ENCODE measurements at regions not wholly inside any gene's neighbourhood (a gene's known extent, or its start where the extent isn't known, plus 50 kb on each side); places are given as distances from the start of the nearest gene placed in this dataset.

GRCh38 chr4:163810755-163811154, 316.3 kb downstream of the TMA16 start:
- no peaks in the 10 kb centered on the region for H4K20me1 ChIP-seq (ENCODE audit: insufficient read depth, low read length)
- Mint-ChIP-seq H3K27me3 (ENCODE audit: low read depth in 3 of 3) (no peaks in the 10 kb centered on the region), H3K36me3 (no peaks in the 10 kb centered on the region), H3K4me3 (no peak overlapping the region), H3K4me1 (no peaks in the 10 kb centered on the region), H3K9me3 (peaks cover 0 to 3% (median 0%) of the 10 kb centered on the region in 7 donors), H3K27ac (no peak overlapping the region)
- H3K27me3 ChIP-seq (ENCODE audit: control insufficient read depth in 2 of 2, insufficient read depth in 2 of 2, low read length in 2 of 2), result no peaks in the 10 kb centered on the region
- no peaks in the 10 kb centered on the region for H3K79me2 ChIP-seq (ENCODE audit: insufficient read depth, low read length)
- H3K27ac ChIP-seq (ENCODE audit: low read depth in 1 of 2, low read length in 2 of 2), result no peak overlapping the region
- 87% methylated on average over 2 of the region's 3 CpGs for WGBS (ENCODE audit: insufficient coverage)
- no peak overlapping the region for H3K4me2 ChIP-seq (replicated peaks; ENCODE audit: extremely low read depth, low read length, poor library complexity, severe bottlenecking)
- no peak overlapping the region for H2AFZ ChIP-seq (ENCODE audit: insufficient read depth, low read depth, low read length, poor library complexity, severe bottlenecking)
- no peak for TF ChIP-seq CTCF (IDR thresholded peaks at IDR 0.05)
- intact Hi-C loops (cut with micrococcal nuclease), result no loop called here
- no peak overlapping the region for H3K4me3 ChIP-seq (replicated peaks in 1 of 3; ENCODE audit: low read depth in 2 of 3, low read length in 3 of 3)
- DNase-seq, result no peak
- no peaks in the 10 kb centered on the region for H3K9me3 ChIP-seq (replicated peaks in 1 of 2; ENCODE audit: control insufficient read depth in 1 of 2, insufficient read depth in 1 of 2, low read length in 2 of 2)
- no peaks in the 10 kb centered on the region for H3K36me3 ChIP-seq (replicated peaks in 1 of 2; ENCODE audit: control insufficient read depth in 1 of 2, insufficient read depth in 2 of 2, low read length in 2 of 2)
- no peaks in the 10 kb centered on the region for H3K4me1 ChIP-seq (ENCODE audit: control insufficient read depth in 1 of 2, insufficient read depth in 2 of 2, low read length in 2 of 2)
- no peak overlapping the region for H3K9ac ChIP-seq (ENCODE audit: insufficient read depth, low read length, poor library complexity, severe bottlenecking)

GRCh38 chr4:163815776-163816175, 321.3 kb downstream of the TMA16 start:
- Histone ChIP-seq H3K4me3 (replicated peaks in 1 of 3; ENCODE audit: low read depth in 2 of 3, low read length in 3 of 3) (no peak overlapping the region), H3K9ac (ENCODE audit: insufficient read depth, low read length, poor library complexity, severe bottlenecking) (no peak overlapping the region), H3K4me2 (replicated peaks; ENCODE audit: extremely low read depth, low read length, poor library complexity, severe bottlenecking) (no peak overlapping the region), H2AFZ (ENCODE audit: insufficient read depth, low read depth, low read length, poor library complexity, severe bottlenecking) (no peak overlapping the region), H3K9me3 (replicated peaks in 1 of 2; ENCODE audit: control insufficient read depth in 1 of 2, insufficient read depth in 1 of 2, low read length in 2 of 2) (no peaks in the 10 kb centered on the region), H3K27me3 (ENCODE audit: control insufficient read depth in 2 of 2, insufficient read depth in 2 of 2, low read length in 2 of 2) (no peaks in the 10 kb centered on the region), H3K36me3 (replicated peaks in 1 of 2; ENCODE audit: control insufficient read depth in 1 of 2, insufficient read depth in 2 of 2, low read length in 2 of 2) (no peaks in the 10 kb centered on the region), H4K20me1 (ENCODE audit: insufficient read depth, low read length) (no peaks in the 10 kb centered on the region), H3K4me1 (ENCODE audit: control insufficient read depth in 1 of 2, insufficient read depth in 2 of 2, low read length in 2 of 2) (no peaks in the 10 kb centered on the region), H3K27ac (ENCODE audit: low read depth in 1 of 2, low read length in 2 of 2) (no peak overlapping the region), H3K79me2 (ENCODE audit: insufficient read depth, low read length) (no peaks in the 10 kb centered on the region)
- no peak for TF ChIP-seq CTCF (IDR thresholded peaks at IDR 0.05)
- peak in 1 of 3 donors; percentile 11 for DNase-seq
- Mint-ChIP-seq H3K27me3 (ENCODE audit: low read depth in 3 of 3) (no peaks in the 10 kb centered on the region), H3K4me3 (no peak overlapping the region), H3K27ac (no peak overlapping the region), H3K4me1 (no peaks in the 10 kb centered on the region), H3K9me3 (peaks cover 0 to 3% (median 0%) of the 10 kb centered on the region in 7 donors), H3K36me3 (no peaks in the 10 kb centered on the region)
- no CpG with 5 or more reads among the region's 2 CpGs for WGBS (ENCODE audit: insufficient coverage)
- intact Hi-C loops (cut with micrococcal nuclease), result no loop called here

Measured in CD14-positive monocyte (primary cell).